ENCODE measurements at regions not wholly inside any gene's neighbourhood (a gene's known extent, or its start where the extent isn't known, plus 50 kb on each side); places are given as distances from the start of the nearest gene placed in this dataset.
"Not testable (repeated sequence)": the region's sequence is repeated elsewhere in the genome, so short reads cannot be mapped to it uniquely, and the experiment has no call there.

DNA sequence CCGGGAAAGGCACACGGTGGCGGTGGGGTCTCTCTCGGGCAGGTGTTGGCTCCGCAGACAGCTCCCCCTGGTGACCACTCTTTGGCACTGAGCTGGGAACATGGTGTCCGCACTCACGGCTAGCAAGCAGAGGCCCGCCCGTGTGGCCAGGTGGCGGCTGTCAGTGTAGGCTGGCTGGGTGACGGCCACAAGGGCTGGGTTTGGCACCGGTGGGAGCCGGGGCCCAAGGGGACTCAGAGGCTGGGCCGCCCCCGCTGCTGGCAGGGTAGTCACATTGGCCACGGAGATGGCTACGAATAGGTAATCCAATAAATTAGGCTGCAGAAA is 1071.7 kb downstream of the RPIA start:
- H3K9me3 ChIP-seq (ENCODE audit: insufficient read depth, low read depth, low read length) = peaks cover 14% of the 10 kb centered on the region
- no peaks in the 10 kb centered on the region for H3K36me3 ChIP-seq (ENCODE audit: insufficient read depth, low read length)
- DNase-seq (ENCODE audit: low read depth) = no peak
- H4K20me1 ChIP-seq (ENCODE audit: insufficient read depth, low read length) = no peaks in the 10 kb centered on the region
- TF ChIP-seq, protein P1, sequence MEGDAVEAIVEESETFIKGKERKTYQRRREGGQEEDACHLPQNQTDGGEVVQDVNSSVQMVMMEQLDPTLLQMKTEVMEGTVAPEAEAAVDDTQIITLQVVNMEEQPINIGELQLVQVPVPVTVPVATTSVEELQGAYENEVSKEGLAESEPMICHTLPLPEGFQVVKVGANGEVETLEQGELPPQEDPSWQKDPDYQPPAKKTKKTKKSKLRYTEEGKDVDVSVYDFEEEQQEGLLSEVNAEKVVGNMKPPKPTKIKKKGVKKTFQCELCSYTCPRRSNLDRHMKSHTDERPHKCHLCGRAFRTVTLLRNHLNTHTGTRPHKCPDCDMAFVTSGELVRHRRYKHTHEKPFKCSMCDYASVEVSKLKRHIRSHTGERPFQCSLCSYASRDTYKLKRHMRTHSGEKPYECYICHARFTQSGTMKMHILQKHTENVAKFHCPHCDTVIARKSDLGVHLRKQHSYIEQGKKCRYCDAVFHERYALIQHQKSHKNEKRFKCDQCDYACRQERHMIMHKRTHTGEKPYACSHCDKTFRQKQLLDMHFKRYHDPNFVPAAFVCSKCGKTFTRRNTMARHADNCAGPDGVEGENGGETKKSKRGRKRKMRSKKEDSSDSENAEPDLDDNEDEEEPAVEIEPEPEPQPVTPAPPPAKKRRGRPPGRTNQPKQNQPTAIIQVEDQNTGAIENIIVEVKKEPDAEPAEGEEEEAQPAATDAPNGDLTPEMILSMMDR (IDR thresholded peaks at IDR 0.05; ENCODE audit: insufficient read depth, low read depth, low read length) = no peak
- TF ChIP-seq EZH2 (IDR thresholded peaks at IDR 0.05; ENCODE audit: insufficient read depth, low read length) = no peak
- H3K27ac Mint-ChIP-seq (ENCODE audit: unreplicated experiment) = no peak overlapping the region
- no peak overlapping the region for H3K4me3 ChIP-seq (ENCODE audit: insufficient read depth, low read depth, low read length)
- no peak overlapping the region for H3K4me3 Mint-ChIP-seq (ENCODE audit: unreplicated experiment)
- no peak overlapping the region for H3K9ac ChIP-seq (ENCODE audit: low read length)
- no peak overlapping the region for H2AFZ ChIP-seq (ENCODE audit: low read depth, low read length)
- H3K79me2 ChIP-seq (ENCODE audit: insufficient read depth, low read length) = no peaks in the 10 kb centered on the region
- no peaks in the 10 kb centered on the region for H3K36me3 Mint-ChIP-seq (ENCODE audit: low read depth, unreplicated experiment)
- no peaks in the 10 kb centered on the region for H3K27me3 Mint-ChIP-seq (ENCODE audit: low read depth, unreplicated experiment)
- peaks cover 29% of the 10 kb centered on the region for H3K9me3 Mint-ChIP-seq (ENCODE audit: unreplicated experiment)
- H3K27me3 ChIP-seq (ENCODE audit: insufficient read depth, low read length) = peaks cover 5% of the 10 kb centered on the region
- H3K4me1 Mint-ChIP-seq (ENCODE audit: low read depth, unreplicated experiment) = no peaks in the 10 kb centered on the region
- H3K4me1 ChIP-seq (ENCODE audit: insufficient read depth, low read length) = no peaks in the 10 kb centered on the region
- no peak overlapping the region for H3K4me2 ChIP-seq (ENCODE audit: low read length)
- no peak for FAIRE-seq
- H3K27ac ChIP-seq (ENCODE audit: low read depth, low read length) = no peak overlapping the region

DNA sequence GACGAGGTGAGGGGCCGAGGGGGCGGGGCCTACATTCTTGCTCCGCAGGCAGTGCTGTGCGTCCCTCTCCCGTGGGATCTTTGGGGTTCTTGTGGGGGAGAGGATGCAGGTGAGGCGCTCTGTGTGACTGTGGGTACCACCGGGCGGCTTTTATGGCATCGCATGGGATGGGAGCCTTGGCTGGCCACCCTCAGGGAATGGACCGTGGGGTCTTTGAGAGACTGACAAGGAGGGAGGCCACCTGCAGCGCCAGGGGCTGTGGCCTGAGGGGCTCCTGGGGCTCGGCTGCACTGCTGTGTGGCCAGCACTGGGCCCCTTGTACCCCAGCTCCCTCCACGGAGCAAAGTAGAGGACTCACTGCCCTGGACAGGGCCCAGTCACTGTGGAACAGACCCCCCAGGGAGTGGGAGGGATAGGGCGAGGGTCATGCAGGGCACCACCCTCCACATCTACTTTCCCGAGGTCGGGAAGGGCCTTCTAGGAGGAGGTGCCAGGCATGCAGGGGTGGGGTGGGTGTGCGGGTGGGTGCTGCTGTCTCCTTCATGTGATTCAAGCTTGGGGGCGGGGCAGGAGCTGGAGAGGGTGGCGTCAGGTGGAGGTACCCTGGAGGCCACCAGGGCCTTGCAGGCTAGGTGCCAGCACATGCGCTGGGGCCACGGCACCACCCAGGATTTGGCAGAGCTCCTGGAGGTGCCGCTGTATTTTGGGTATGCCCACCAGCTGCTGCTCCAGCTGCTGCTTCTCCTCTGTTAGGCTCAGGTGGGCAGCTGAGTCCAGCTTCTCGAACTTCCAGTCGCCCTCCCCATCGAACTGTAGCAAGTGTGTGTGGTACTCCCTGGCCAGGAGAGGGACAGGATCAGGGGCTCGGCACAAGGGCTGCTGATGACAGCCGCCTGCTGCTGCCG is 1072.4 kb downstream of the RPIA start:
- no peak overlapping the region for H3K4me2 ChIP-seq (ENCODE audit: low read length)
- no peaks in the 10 kb centered on the region for H3K36me3 ChIP-seq (ENCODE audit: insufficient read depth, low read length)
- H3K27ac ChIP-seq (ENCODE audit: low read depth, low read length) = no peak overlapping the region
- H3K27me3 Mint-ChIP-seq (ENCODE audit: low read depth, unreplicated experiment) = no peaks in the 10 kb centered on the region
- no peak overlapping the region for H3K4me3 ChIP-seq (ENCODE audit: insufficient read depth, low read depth, low read length)
- no peaks in the 10 kb centered on the region for H4K20me1 ChIP-seq (ENCODE audit: insufficient read depth, low read length)
- no peak overlapping the region for H3K9ac ChIP-seq (ENCODE audit: low read length)
- H3K4me1 Mint-ChIP-seq (ENCODE audit: low read depth, unreplicated experiment) = no peaks in the 10 kb centered on the region
- H3K9me3 ChIP-seq (ENCODE audit: insufficient read depth, low read depth, low read length) = peaks cover 14% of the 10 kb centered on the region
- TF ChIP-seq, protein P1 (IDR thresholded peaks at IDR 0.05; ENCODE audit: insufficient read depth, low read depth, low read length) = no peak
- TF ChIP-seq EZH2 (IDR thresholded peaks at IDR 0.05; ENCODE audit: insufficient read depth, low read length) = no peak
- H3K4me1 ChIP-seq (ENCODE audit: insufficient read depth, low read length) = no peaks in the 10 kb centered on the region
- H3K27me3 ChIP-seq (ENCODE audit: insufficient read depth, low read length) = peaks cover 5% of the 10 kb centered on the region
- no peak overlapping the region for H3K4me3 Mint-ChIP-seq (ENCODE audit: unreplicated experiment)
- H3K79me2 ChIP-seq (ENCODE audit: insufficient read depth, low read length) = no peaks in the 10 kb centered on the region
- peaks cover 26% of the 10 kb centered on the region for H3K9me3 Mint-ChIP-seq (ENCODE audit: unreplicated experiment)
- no peak overlapping the region for H2AFZ ChIP-seq (ENCODE audit: low read depth, low read length)
- H3K36me3 Mint-ChIP-seq (ENCODE audit: low read depth, unreplicated experiment) = no peaks in the 10 kb centered on the region
- no peak overlapping the region for H3K27ac Mint-ChIP-seq (ENCODE audit: unreplicated experiment)
- no peak for DNase-seq (ENCODE audit: low read depth)
- FAIRE-seq = no peak

DNA sequence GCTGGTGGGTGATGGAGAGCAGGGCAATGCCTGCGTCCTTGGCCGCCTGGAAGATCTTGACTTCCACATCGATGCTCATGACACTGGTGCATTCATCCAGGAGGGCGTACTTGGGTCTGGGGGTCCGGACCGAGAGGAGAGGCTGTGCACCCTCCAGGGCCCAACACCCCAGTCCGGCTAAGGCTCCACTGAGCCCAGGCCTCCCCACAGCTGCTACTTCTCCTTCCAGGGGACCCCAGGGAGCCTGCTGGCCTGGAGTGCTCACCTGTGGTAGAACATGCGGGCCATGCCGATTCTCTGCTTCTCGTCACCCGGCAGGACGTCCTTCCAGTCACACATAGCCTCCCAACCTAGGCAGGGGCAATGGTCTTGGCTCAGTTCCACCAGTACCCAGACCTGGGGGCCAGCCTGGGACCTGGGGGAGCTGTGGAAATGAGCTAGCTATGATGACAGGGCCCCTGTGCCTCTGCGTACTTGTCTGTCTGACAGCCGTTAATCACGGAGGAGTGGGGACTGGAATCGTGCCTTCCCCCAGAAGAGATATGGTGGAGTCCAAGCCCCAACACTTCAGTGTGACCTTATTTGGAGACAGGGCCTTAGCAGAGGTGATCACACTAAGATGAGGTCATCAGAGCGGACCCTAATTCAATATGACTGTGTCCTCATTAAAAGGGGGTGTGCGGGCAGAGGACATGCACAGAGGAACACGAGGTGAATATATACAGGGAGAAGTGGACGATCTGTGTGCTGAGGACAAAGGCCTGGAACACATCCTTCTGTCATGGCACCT is 1073.3 kb downstream of the RPIA start:
- H3K36me3 Mint-ChIP-seq (ENCODE audit: low read depth, unreplicated experiment); H3K79me2 ChIP-seq (ENCODE audit: insufficient read depth, low read length); H3K27me3 ChIP-seq (ENCODE audit: insufficient read depth, low read length); DNase-seq (ENCODE audit: low read depth); H2AFZ ChIP-seq (ENCODE audit: low read depth, low read length); H3K4me1 Mint-ChIP-seq (ENCODE audit: low read depth, unreplicated experiment); H3K27me3 Mint-ChIP-seq (ENCODE audit: low read depth, unreplicated experiment); H3K4me2 ChIP-seq (ENCODE audit: low read length); FAIRE-seq; H3K9ac ChIP-seq (ENCODE audit: low read length); H3K4me1 ChIP-seq (ENCODE audit: insufficient read depth, low read length); H3K27ac Mint-ChIP-seq (ENCODE audit: unreplicated experiment); H3K4me3 ChIP-seq (ENCODE audit: insufficient read depth, low read depth, low read length); H4K20me1 ChIP-seq (ENCODE audit: insufficient read depth, low read length); H3K27ac ChIP-seq (ENCODE audit: low read depth, low read length); H3K4me3 Mint-ChIP-seq (ENCODE audit: unreplicated experiment); H3K36me3 ChIP-seq (ENCODE audit: insufficient read depth, low read length): not testable (repeated sequence)
- peaks cover 14% of the 10 kb centered on the region for H3K9me3 ChIP-seq (ENCODE audit: insufficient read depth, low read depth, low read length)
- H3K9me3 Mint-ChIP-seq (ENCODE audit: unreplicated experiment) = peaks cover 26% of the 10 kb centered on the region

DNA sequence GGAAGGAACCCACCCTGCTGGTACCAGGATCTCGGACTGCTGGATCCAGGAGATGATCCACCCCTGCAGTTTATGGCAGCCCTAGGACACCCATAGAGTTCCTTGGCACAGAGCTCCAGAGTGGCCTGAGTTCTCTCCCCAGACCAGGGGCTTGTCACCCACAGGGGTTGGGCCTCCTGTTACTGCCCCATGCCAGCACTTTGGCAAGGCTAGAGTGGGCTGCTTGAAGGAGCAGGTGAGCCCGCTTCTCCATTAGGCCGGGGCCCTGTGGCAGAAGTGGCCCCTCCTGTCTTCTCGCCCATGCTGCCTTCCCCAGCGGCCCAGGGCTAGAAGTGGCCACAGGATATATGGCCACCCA is 1073.9 kb downstream of the RPIA start:
- H3K9me3 ChIP-seq (ENCODE audit: insufficient read depth, low read depth, low read length) = peaks cover 14% of the 10 kb centered on the region
- not testable (repeated sequence) for H4K20me1 ChIP-seq (ENCODE audit: insufficient read depth, low read length); H3K4me3 Mint-ChIP-seq (ENCODE audit: unreplicated experiment); H3K79me2 ChIP-seq (ENCODE audit: insufficient read depth, low read length); H3K4me3 ChIP-seq (ENCODE audit: insufficient read depth, low read depth, low read length); DNase-seq (ENCODE audit: low read depth); H3K36me3 Mint-ChIP-seq (ENCODE audit: low read depth, unreplicated experiment); H3K4me2 ChIP-seq (ENCODE audit: low read length); H3K36me3 ChIP-seq (ENCODE audit: insufficient read depth, low read length); FAIRE-seq; H3K27me3 ChIP-seq (ENCODE audit: insufficient read depth, low read length); H3K27ac Mint-ChIP-seq (ENCODE audit: unreplicated experiment); H2AFZ ChIP-seq (ENCODE audit: low read depth, low read length); H3K27ac ChIP-seq (ENCODE audit: low read depth, low read length); H3K4me1 ChIP-seq (ENCODE audit: insufficient read depth, low read length); H3K9ac ChIP-seq (ENCODE audit: low read length); H3K4me1 Mint-ChIP-seq (ENCODE audit: low read depth, unreplicated experiment); H3K27me3 Mint-ChIP-seq (ENCODE audit: low read depth, unreplicated experiment)
- peaks cover 26% of the 10 kb centered on the region for H3K9me3 Mint-ChIP-seq (ENCODE audit: unreplicated experiment)
